ENCODE measurements at regions not wholly inside any gene's neighbourhood (a gene's known extent, or its start where the extent isn't known, plus 50 kb on each side); places are given as distances from the start of the nearest gene placed in this dataset.

- H3K14ac ChIP-seq (ENCODE audit: low read length in 2 of 2), result no peak overlapping the region
- H3K9me3 ChIP-seq (ENCODE audit: control insufficient read depth, low read length), result no peaks in the 10 kb centered on the region
- no peak overlapping the region for H4K91ac ChIP-seq (ENCODE audit: low read length)
- H2BK15ac ChIP-seq (ENCODE audit: low read depth, poor library complexity, severe bottlenecking), result no peak overlapping the region
- H2BK120ac ChIP-seq (ENCODE audit: low read depth, low read length), result no peak overlapping the region
- no peak overlapping the region for H2AK5ac ChIP-seq (ENCODE audit: low read length, severe bottlenecking)
- H3K4me2 ChIP-seq (ENCODE audit: low read length, poor library complexity, severe bottlenecking), result no peak overlapping the region
- H2BK12ac ChIP-seq (ENCODE audit: low read length in 2 of 2), result no peak overlapping the region
- H3K27ac ChIP-seq (ENCODE audit: low read length, poor library complexity, severe bottlenecking), result no peak overlapping the region
- H3K9ac ChIP-seq (ENCODE audit: low read length), result no peak overlapping the region
- no peak overlapping the region for H3K4me3 ChIP-seq (ENCODE audit: insufficient read depth in 1 of 2, low read depth in 1 of 2, low read length in 2 of 2)
- no CpG with 5 or more reads among the region's 2 CpGs for WGBS
- H3K79me1 ChIP-seq (replicated peaks; ENCODE audit: low read length, poor library complexity, severe bottlenecking), result no peaks in the 10 kb centered on the region
- no peak overlapping the region for H2BK5ac ChIP-seq (ENCODE audit: low read depth, low read length, poor library complexity, severe bottlenecking)
- peaks cover 1% of the 10 kb centered on the region for H3K4me1 ChIP-seq (ENCODE audit: control insufficient read depth, insufficient read depth, low read depth, low read length)
- no peak overlapping the region for H3K23ac ChIP-seq (ENCODE audit: low read length in 2 of 2)
- DNase-seq, result no peak
- H4K8ac ChIP-seq (ENCODE audit: low read length), result no peak overlapping the region
- H3K18ac ChIP-seq (ENCODE audit: low read depth in 1 of 2, low read length in 2 of 2), result no peak overlapping the region
- H3K4ac ChIP-seq (ENCODE audit: low read depth in 1 of 2, low read length in 2 of 2), result no peak overlapping the region
- H2AFZ ChIP-seq (ENCODE audit: low read depth, low read length), result no peak overlapping the region
- no peaks in the 10 kb centered on the region for H3K36me3 ChIP-seq (ENCODE audit: control insufficient read depth in 1 of 2, insufficient read depth in 2 of 2, low read depth in 1 of 2, low read length in 2 of 2)
- H3K27me3 ChIP-seq (ENCODE audit: control insufficient read depth in 1 of 2, insufficient read depth in 1 of 2, low read length in 2 of 2), result no peaks in the 10 kb centered on the region
Measured at GRCh38 chr3:30187366-30187765, 419.0 kb upstream of the TGFBR2 start.

DNA sequence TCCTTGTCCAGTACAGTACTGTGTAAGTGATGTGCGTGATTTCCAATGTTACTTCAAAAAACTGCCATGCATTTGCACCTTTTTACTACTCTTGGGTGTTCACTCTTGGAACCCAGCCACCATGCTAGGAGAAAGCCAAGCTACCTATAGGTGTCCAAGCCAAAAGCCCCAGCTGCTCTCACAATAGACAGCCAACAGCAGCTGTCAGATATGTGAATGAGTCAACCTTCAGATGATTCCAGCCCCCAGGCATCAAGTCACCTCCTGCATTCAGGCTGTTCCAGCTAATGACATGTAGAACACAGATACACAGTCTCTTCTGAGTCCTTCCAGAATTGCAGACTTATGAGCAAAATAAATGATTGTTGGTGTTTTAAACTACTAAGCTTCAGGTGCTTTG, 417.7 kb upstream of the TGFBR2 start:
- no peak overlapping the region for H3K4me2 ChIP-seq (ENCODE audit: low read length, poor library complexity, severe bottlenecking)
- no peak overlapping the region for H4K8ac ChIP-seq (ENCODE audit: low read length)
- H2BK5ac ChIP-seq (ENCODE audit: low read depth, low read length, poor library complexity, severe bottlenecking), result no peak overlapping the region
- H3K14ac ChIP-seq (ENCODE audit: low read length in 2 of 2), result no peak overlapping the region
- no peak overlapping the region for H2AFZ ChIP-seq (ENCODE audit: low read depth, low read length)
- H3K27ac ChIP-seq (ENCODE audit: low read length, poor library complexity, severe bottlenecking), result no peak overlapping the region
- no peak overlapping the region for H3K9ac ChIP-seq (ENCODE audit: low read length)
- no peaks in the 10 kb centered on the region for H3K79me1 ChIP-seq (replicated peaks; ENCODE audit: low read length, poor library complexity, severe bottlenecking)
- H3K27me3 ChIP-seq (ENCODE audit: control insufficient read depth in 1 of 2, insufficient read depth in 1 of 2, low read length in 2 of 2), result no peaks in the 10 kb centered on the region
- H2BK120ac ChIP-seq (ENCODE audit: low read depth, low read length), result no peak overlapping the region
- no peak overlapping the region for H3K4ac ChIP-seq (ENCODE audit: low read depth in 1 of 2, low read length in 2 of 2)
- no peak overlapping the region for H2BK15ac ChIP-seq (ENCODE audit: low read depth, poor library complexity, severe bottlenecking)
- no peak overlapping the region for H3K23ac ChIP-seq (ENCODE audit: low read length in 2 of 2)
- no peaks in the 10 kb centered on the region for H3K36me3 ChIP-seq (ENCODE audit: control insufficient read depth in 1 of 2, insufficient read depth in 2 of 2, low read depth in 1 of 2, low read length in 2 of 2)
- no peak overlapping the region for H3K18ac ChIP-seq (ENCODE audit: low read depth in 1 of 2, low read length in 2 of 2)
- no peak overlapping the region for H2BK12ac ChIP-seq (ENCODE audit: low read length in 2 of 2)
- DNase-seq, result no peak
- no peak overlapping the region for H2AK5ac ChIP-seq (ENCODE audit: low read length, severe bottlenecking)
- 100% methylated on average over 1 of the region's 1 CpG for WGBS
- no peak overlapping the region for H4K91ac ChIP-seq (ENCODE audit: low read length)
- peaks cover 1% of the 10 kb centered on the region for H3K4me1 ChIP-seq (ENCODE audit: control insufficient read depth, insufficient read depth, low read depth, low read length)
- no peak overlapping the region for H3K4me3 ChIP-seq (ENCODE audit: insufficient read depth in 1 of 2, low read depth in 1 of 2, low read length in 2 of 2)
- H3K9me3 ChIP-seq (ENCODE audit: control insufficient read depth, low read length), result no peaks in the 10 kb centered on the region

- Histone ChIP-seq H4K8ac (ENCODE audit: low read length) (no peak overlapping the region), H2BK120ac (ENCODE audit: low read depth, low read length) (no peak overlapping the region), H3K4ac (ENCODE audit: low read depth in 1 of 2, low read length in 2 of 2) (no peak overlapping the region), H2AK5ac (ENCODE audit: low read length, severe bottlenecking) (no peak overlapping the region), H2AFZ (ENCODE audit: low read depth, low read length) (no peak overlapping the region), H3K4me3 (ENCODE audit: insufficient read depth in 1 of 2, low read depth in 1 of 2, low read length in 2 of 2) (no peak overlapping the region), H3K18ac (ENCODE audit: low read depth in 1 of 2, low read length in 2 of 2) (no peak overlapping the region), H3K4me1 (ENCODE audit: control insufficient read depth, insufficient read depth, low read depth, low read length) (peaks cover 1% of the 10 kb centered on the region), H4K91ac (ENCODE audit: low read length) (no peak overlapping the region), H3K27ac (ENCODE audit: low read length, poor library complexity, severe bottlenecking) (no peak overlapping the region), H3K36me3 (ENCODE audit: control insufficient read depth in 1 of 2, insufficient read depth in 2 of 2, low read depth in 1 of 2, low read length in 2 of 2) (no peaks in the 10 kb centered on the region), H2BK15ac (ENCODE audit: low read depth, poor library complexity, severe bottlenecking) (no peak overlapping the region), H3K9ac (ENCODE audit: low read length) (no peak overlapping the region), H2BK5ac (ENCODE audit: low read depth, low read length, poor library complexity, severe bottlenecking) (no peak overlapping the region), H3K9me3 (ENCODE audit: control insufficient read depth, low read length) (no peaks in the 10 kb centered on the region), H3K4me2 (ENCODE audit: low read length, poor library complexity, severe bottlenecking) (no peak overlapping the region), H3K27me3 (ENCODE audit: control insufficient read depth in 1 of 2, insufficient read depth in 1 of 2, low read length in 2 of 2) (no peaks in the 10 kb centered on the region), H3K14ac (ENCODE audit: low read length in 2 of 2) (no peak overlapping the region), H3K79me1 (replicated peaks; ENCODE audit: low read length, poor library complexity, severe bottlenecking) (no peaks in the 10 kb centered on the region), H2BK12ac (ENCODE audit: low read length in 2 of 2) (no peak overlapping the region), H3K23ac (ENCODE audit: low read length in 2 of 2) (no peak overlapping the region)
- WGBS, result no CpG with 5 or more reads among the region's 3 CpGs
- DNase-seq, result no peak
Measured at GRCh38 chr3:30189900-30190299, 416.5 kb upstream of the TGFBR2 start.

DNA sequence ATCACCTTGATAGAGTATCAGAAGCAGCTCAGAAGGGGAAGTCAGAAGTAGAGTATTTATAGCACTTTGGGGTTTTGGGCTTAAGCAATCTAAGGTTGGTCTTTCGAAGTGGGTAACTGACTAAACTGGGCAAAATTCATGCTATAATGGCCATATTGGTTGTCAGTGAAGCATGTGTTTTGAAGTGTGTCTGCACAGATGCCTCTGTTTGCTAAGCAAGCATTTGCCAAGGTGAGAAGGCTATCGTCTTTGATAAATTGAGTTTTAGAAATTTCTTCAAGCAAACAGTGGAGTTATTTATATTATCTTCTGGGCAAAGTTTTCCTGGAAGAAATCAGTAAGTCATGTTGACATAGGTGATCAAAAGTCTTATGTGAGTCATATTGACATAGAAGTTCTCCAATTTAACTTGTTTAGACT, 412.8 kb upstream of the TGFBR2 start:
- Histone ChIP-seq H3K14ac (ENCODE audit: low read length in 2 of 2) (no peak overlapping the region), H2BK5ac (ENCODE audit: low read depth, low read length, poor library complexity, severe bottlenecking) (no peak overlapping the region), H4K8ac (ENCODE audit: low read length) (no peak overlapping the region)

More for the DNA sequence above, 412.8 kb upstream of the TGFBR2 start:
- no peak overlapping the region for H3K4me3 ChIP-seq (ENCODE audit: insufficient read depth in 1 of 2, low read depth in 1 of 2, low read length in 2 of 2)
- 70% methylated on average over 2 of the region's 2 CpGs for WGBS
- no peaks in the 10 kb centered on the region for H3K9me3 ChIP-seq (ENCODE audit: control insufficient read depth, low read length)
- H3K23ac ChIP-seq (ENCODE audit: low read length in 2 of 2), result no peak overlapping the region
- H3K18ac ChIP-seq (ENCODE audit: low read depth in 1 of 2, low read length in 2 of 2), result no peak overlapping the region
- H2BK15ac ChIP-seq (ENCODE audit: low read depth, poor library complexity, severe bottlenecking), result no peak overlapping the region
- no peak overlapping the region for H3K9ac ChIP-seq (ENCODE audit: low read length)
- H3K27me3 ChIP-seq (ENCODE audit: control insufficient read depth in 1 of 2, insufficient read depth in 1 of 2, low read length in 2 of 2), result no peaks in the 10 kb centered on the region
- no peak overlapping the region for H2AFZ ChIP-seq (ENCODE audit: low read depth, low read length)
- no peak overlapping the region for H3K27ac ChIP-seq (ENCODE audit: low read length, poor library complexity, severe bottlenecking)
- no peaks in the 10 kb centered on the region for H3K36me3 ChIP-seq (ENCODE audit: control insufficient read depth in 1 of 2, insufficient read depth in 2 of 2, low read depth in 1 of 2, low read length in 2 of 2)
- no peak overlapping the region for H2AK5ac ChIP-seq (ENCODE audit: low read length, severe bottlenecking)
- no peak overlapping the region for H4K91ac ChIP-seq (ENCODE audit: low read length)
- H2BK120ac ChIP-seq (ENCODE audit: low read depth, low read length), result no peak overlapping the region
- no peak for DNase-seq
- peaks cover 1% of the 10 kb centered on the region for H3K4me1 ChIP-seq (ENCODE audit: control insufficient read depth, insufficient read depth, low read depth, low read length)
- H3K4ac ChIP-seq (ENCODE audit: low read depth in 1 of 2, low read length in 2 of 2), result no peak overlapping the region
- no peaks in the 10 kb centered on the region for H3K79me1 ChIP-seq (replicated peaks; ENCODE audit: low read length, poor library complexity, severe bottlenecking)
- H3K4me2 ChIP-seq (ENCODE audit: low read length, poor library complexity, severe bottlenecking), result no peak overlapping the region
- no peak overlapping the region for H2BK12ac ChIP-seq (ENCODE audit: low read length in 2 of 2)
